ENCODE measurements at regions not wholly inside any gene's neighbourhood (a gene's known extent, or its start where the extent isn't known, plus 50 kb on each side); places are given as distances from the start of the nearest gene placed in this dataset.

DNA sequence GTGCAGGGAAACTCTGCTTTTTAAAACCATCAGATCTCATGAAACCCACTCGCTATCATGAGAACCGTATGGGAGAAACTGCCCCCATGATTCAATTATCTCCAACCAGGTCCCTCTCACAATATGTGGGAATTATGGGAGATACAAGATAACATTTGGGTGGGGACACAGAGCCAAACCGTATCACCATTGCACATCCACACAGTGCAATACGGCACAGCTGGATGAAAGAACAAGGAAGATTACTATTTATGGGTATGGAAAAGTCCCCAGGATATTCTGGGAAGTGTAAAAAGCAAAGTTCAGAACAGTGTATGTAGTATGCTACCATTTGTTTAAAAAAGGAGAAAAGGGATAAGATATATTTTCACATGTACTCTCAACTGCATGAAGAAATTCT lies 290.1 kb downstream of the PIK3C3 start:
- TF ChIP-seq POLR2A (IDR thresholded peaks at IDR 0.05), result no peak
- TF ChIP-seq, protein P1, sequence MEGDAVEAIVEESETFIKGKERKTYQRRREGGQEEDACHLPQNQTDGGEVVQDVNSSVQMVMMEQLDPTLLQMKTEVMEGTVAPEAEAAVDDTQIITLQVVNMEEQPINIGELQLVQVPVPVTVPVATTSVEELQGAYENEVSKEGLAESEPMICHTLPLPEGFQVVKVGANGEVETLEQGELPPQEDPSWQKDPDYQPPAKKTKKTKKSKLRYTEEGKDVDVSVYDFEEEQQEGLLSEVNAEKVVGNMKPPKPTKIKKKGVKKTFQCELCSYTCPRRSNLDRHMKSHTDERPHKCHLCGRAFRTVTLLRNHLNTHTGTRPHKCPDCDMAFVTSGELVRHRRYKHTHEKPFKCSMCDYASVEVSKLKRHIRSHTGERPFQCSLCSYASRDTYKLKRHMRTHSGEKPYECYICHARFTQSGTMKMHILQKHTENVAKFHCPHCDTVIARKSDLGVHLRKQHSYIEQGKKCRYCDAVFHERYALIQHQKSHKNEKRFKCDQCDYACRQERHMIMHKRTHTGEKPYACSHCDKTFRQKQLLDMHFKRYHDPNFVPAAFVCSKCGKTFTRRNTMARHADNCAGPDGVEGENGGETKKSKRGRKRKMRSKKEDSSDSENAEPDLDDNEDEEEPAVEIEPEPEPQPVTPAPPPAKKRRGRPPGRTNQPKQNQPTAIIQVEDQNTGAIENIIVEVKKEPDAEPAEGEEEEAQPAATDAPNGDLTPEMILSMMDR (IDR thresholded peaks at IDR 0.05), result no peak

Measured in heart left ventricle (tissue), 13 donors.